GM12874 (cell line): ENCODE measurements at regions not wholly inside any gene's neighbourhood (a gene's known extent, or its start where the extent isn't known, plus 50 kb on each side); places are given as distances from the start of the nearest gene placed in this dataset.

Experiments
- CTCF ChIP-seq: IDR thresholded peaks from 2 replicates; pipeline ENCODE4 v1.5.1; 2011; ENCODE audit warnings: low read depth, mild to moderate bottlenecking, control low read depth, low read length, moderate library complexity; ENCODE audit not compliant: insufficient read depth

- no peak for TF ChIP-seq CTCF
Observed at GRCh38 chr2:122326471-122326870, 571.0 kb downstream of the TSN start.

GRCh38 chr2:122328816-122329215, 573.4 kb downstream of the TSN start:
- no peak for TF ChIP-seq CTCF

- no peak for TF ChIP-seq CTCF
Observed at GRCh38 chr2:122329278-122329677, 573.8 kb downstream of the TSN start.

- no peak for TF ChIP-seq CTCF
Observed at GRCh38 chr2:122333932-122334331, 578.5 kb downstream of the TSN start.

GRCh38 chr2:122338000-122338399, 582.5 kb downstream of the TSN start:
- TF ChIP-seq CTCF, result no peak

GRCh38 chr2:122340246-122340645, 584.8 kb downstream of the TSN start:
- no peak for TF ChIP-seq CTCF

- no peak for TF ChIP-seq CTCF
Observed at GRCh38 chr2:122341007-122341406, 585.6 kb downstream of the TSN start.

- TF ChIP-seq CTCF, result no peak
Observed at GRCh38 chr2:122357998-122358397, 602.5 kb downstream of the TSN start.
